Hindlimb muscle (tissue), 1 donor: ENCODE measurements at regions not wholly inside any gene's neighbourhood (a gene's known extent, or its start where the extent isn't known, plus 50 kb on each side); places are given as distances from the start of the nearest gene placed in this dataset.

Experiments used
- DNase-seq: peaks from one replicate; pipeline ENCODE4 v3.0.0-alpha.2; 2013

- no peak for DNase-seq
These were observed 78.9 kb upstream of the CCDC68 start for GRCh38 chr18:55038162-55038561.

DNA sequence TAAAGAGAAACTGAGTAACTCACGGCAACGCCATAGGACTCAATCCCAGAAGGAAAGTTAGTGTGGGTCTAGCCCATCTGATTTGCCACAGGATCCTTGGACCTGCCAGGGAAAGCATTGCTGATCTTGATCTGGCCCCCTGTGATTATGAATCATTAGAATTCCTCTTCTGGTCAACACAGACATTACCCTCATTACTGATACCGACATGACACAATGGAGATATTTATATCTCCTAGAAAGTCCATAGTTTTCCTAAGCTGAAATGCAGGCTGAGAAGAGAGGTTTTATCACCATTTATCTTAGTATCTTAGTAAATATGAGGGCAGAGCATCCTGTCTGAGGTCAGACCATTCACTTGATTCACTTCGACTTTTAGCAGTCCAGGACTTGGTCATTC, 75.5 kb upstream of the CCDC68 start:
- DNase-seq = no peak

DNA sequence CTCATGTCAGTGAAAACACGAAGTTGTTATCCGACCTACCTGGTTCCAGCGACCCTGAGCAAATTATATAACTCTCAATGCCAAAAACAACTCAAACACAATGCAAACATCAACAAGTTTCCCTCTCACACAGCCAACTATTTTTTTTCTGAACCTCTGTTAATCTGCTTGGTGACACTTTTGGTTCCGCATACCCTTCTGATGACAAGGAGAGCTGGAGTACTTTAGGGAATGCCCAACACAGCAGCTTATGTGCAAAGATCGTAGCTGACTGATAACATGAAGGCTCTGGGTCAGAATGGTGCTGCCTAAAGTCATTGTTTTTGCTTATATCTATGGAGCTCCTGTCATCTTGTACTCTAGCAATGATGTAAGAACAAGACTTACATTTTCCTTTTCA, 72.7 kb upstream of the CCDC68 start:
- no peak for DNase-seq

DNA sequence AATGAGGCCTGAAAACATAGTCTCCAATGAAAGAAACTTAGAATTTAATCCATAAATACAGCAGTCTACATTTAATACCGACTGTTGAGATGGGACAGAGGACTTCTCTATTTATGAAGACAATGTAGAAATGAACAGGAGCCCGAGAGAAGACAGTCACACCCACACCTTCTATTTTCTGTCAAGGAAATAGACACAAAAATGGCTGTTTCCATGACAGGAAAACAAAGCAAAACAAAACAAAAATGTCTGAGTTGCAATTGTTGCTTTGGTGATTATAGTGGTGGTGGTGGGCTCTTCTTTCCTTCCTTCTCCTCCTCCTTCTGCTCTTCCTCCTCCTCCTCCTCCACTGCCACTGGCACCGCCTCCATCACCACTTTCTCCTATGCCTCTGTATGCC, 72.3 kb upstream of the CCDC68 start:
- DNase-seq = no peak

GRCh38 chr18:55031164-55031563, 71.9 kb upstream of the CCDC68 start:
- DNase-seq = no peak

DNA sequence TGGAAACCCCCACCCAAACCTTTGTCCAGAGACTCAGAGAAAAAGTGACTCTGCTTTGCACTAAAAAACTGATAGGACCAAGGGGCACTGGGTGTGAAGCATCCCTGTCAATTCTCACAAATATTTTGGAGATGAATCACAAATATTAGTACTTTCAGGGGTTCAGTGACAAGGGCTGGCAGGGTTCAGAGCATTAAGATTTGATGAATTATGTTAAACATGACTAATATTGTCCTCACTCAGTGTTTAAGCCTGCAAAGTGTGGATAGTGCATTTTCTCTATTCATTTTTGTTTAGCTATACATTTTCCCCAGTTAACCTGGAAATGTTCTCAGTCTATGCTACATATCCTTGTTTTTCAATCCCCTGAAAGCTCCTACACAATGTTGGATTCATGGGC, 65.3 kb upstream of the CCDC68 start:
- DNase-seq = no peak

DNA sequence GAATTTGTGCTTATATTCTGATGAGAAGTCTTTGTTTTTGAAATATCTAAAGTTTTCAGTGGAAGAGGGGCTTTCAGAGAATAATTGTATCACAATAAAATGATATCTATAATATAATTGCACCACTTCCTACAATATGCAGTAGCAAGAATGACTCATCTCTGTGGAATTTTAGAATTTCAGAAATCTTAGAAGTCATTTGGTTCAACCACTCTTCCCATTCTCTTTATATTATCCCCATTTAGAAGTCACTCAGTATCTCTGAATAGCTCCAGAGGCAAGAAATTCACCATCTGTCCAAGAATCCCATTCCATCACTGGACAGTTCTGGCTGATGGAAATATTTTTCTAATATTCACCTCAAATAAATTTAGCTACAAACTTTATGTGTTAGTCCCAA, 59.3 kb upstream of the CCDC68 start:
- DNase-seq = no peak

DNA sequence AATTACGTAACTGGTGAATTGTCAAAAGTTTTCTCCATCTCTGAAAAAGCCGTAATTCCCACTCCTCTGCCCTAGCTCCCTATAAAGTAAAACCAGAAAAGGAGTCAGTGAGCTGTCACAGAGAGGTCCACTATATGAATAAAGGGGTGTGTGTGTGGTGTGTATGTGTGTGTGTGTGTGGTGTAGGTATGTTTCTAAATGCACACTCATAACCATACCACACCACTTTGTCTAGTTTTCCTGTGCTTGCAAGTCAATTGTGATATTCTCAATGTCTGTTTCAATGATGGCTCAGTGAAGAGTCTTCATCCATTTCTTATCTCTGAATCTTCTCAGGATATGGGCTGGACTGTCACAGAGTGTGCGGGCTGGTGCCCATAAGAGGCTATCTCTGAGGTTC, 54.8 kb upstream of the CCDC68 start:
- DNase-seq = no peak

GRCh38 chr18:55013685-55014084, 54.4 kb upstream of the CCDC68 start:
- no peak for DNase-seq

DNA sequence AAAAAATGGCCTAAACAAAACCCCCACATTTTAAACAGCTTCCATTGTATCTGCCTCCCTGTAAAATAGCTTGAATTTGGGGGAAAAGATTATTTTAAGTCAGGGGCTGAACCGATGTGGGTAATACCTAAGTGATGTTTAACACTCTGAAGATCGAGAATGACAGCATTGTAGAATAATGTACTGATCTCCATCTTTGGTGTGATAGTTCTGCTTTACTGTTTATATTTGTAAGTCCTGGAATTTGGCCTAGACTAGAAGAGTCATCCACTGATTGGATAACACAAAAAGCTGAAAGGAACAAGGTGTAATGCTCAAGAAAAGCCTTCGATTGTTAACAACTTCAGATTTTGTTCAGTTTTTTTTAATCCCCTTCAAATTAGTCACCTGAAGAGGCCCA, 53.8 kb upstream of the CCDC68 start:
- no peak for DNase-seq

GRCh38 chr18:55012008-55012407, 52.7 kb upstream of the CCDC68 start:
- no peak for DNase-seq
